ENCODE measurements at regions not wholly inside any gene's neighbourhood (a gene's known extent, or its start where the extent isn't known, plus 50 kb on each side); places are given as distances from the start of the nearest gene placed in this dataset.

DNA sequence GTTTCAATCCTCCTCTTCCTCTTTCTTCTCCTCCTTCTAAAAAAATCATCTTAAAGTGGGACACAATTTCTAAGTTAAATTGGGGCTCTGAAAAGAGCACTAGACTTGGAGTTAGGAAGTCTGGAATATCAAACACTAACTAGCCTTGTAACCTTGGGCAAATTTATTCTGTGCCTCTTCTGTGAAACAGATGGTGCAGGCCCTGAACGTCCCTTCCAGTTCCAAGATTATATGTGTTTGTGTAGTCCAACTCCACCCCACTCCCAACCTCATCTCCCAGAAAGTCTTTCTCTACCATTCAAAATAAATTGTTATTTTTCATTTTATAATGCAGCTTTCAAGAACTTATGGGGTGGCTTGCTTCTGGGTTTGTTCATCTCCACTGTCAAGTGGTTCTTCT lies 630.0 kb downstream of the LMO4 start:
- Histone ChIP-seq H3K9me2 (replicated peaks; ENCODE audit: insufficient read depth, low read length) (no peaks in the 10 kb centered on the region), H3K9me3 (ENCODE audit: low read length) (no peaks in the 10 kb centered on the region), H3K79me2 (ENCODE audit: low read length) (no peaks in the 10 kb centered on the region)

DNA sequence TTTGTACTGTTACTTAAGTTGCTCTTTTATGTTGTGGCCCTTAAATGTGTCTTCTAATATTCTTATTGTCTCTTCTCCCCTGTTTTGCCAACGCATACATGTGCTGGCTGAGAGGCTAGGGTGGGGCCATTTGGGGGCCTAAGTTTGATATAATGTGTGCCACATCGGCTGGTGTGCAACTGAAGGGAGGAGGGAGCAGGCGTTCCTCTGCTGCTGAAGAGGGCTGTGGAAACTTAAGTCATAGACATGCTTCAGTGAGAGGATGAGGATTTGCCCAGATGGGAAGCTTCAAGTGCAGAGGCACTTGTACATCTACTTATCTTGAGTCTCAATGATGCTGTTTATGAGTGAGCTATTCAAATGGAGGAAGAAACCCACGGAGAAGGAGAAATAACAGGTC lies 630.6 kb downstream of the LMO4 start:
- Histone ChIP-seq H3K4me2 (ENCODE audit: low read depth, low read length, poor library complexity, severe bottlenecking) (no peak overlapping the region), H3K27me3 (ENCODE audit: low read length) (no peaks in the 10 kb centered on the region), H2AFZ (ENCODE audit: low read length) (no peak overlapping the region), H4K20me1 (ENCODE audit: insufficient read depth, low read depth, low read length) (no peaks in the 10 kb centered on the region), H3K9me2 (replicated peaks; ENCODE audit: insufficient read depth, low read length) (no peaks in the 10 kb centered on the region), H3K9me3 (ENCODE audit: low read length) (no peaks in the 10 kb centered on the region), H3K9ac (ENCODE audit: low read length) (no peak overlapping the region), H3K79me2 (ENCODE audit: low read length) (no peaks in the 10 kb centered on the region), H3K36me3 (ENCODE audit: insufficient read depth, low read length) (no peaks in the 10 kb centered on the region), H3K4me1 (ENCODE audit: low read length) (no peaks in the 10 kb centered on the region), H3K4me3 (ENCODE audit: low read length) (no peak overlapping the region), H3K27ac (ENCODE audit: low read length) (no peak overlapping the region)
- DNase-seq: no peak

More for the DNA sequence above, 630.0 kb downstream of the LMO4 start:
- no peak overlapping the region for H3K9ac ChIP-seq (ENCODE audit: low read length)
- no peak overlapping the region for H3K4me2 ChIP-seq (ENCODE audit: low read depth, low read length, poor library complexity, severe bottlenecking)
- H3K36me3 ChIP-seq (ENCODE audit: insufficient read depth, low read length): no peaks in the 10 kb centered on the region
- no peaks in the 10 kb centered on the region for H3K4me1 ChIP-seq (ENCODE audit: low read length)
- DNase-seq: no peak
- H2AFZ ChIP-seq (ENCODE audit: low read length): no peak overlapping the region
- H4K20me1 ChIP-seq (ENCODE audit: insufficient read depth, low read depth, low read length): no peaks in the 10 kb centered on the region
- no peaks in the 10 kb centered on the region for H3K27me3 ChIP-seq (ENCODE audit: low read length)
- H3K27ac ChIP-seq (ENCODE audit: low read length): no peak overlapping the region
- H3K4me3 ChIP-seq (ENCODE audit: low read length): no peak overlapping the region

DNA sequence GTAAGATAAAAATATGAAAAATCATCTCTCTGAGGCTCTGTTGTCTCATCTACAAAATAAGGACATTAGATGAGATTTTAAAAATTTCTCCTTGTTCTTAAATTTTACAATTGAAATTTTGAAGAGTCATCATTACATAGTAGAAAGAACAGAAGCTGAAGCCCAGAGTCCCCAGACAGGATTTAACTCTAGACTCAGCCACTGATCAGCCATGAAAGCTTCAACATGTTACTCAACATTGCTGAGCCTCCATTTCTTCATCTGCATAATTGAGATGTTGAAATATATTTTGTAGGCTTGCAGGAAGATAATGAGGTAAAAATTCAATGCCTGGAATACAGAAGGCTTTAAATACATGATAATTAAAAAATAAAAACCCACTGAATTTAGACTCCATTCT lies 633.3 kb downstream of the LMO4 start:
- Histone ChIP-seq H3K4me1 (ENCODE audit: low read length) (no peaks in the 10 kb centered on the region), H4K20me1 (ENCODE audit: insufficient read depth, low read depth, low read length) (no peaks in the 10 kb centered on the region), H3K79me2 (ENCODE audit: low read length) (no peaks in the 10 kb centered on the region), H3K4me3 (ENCODE audit: low read length) (no peak overlapping the region), H3K36me3 (ENCODE audit: insufficient read depth, low read length) (no peaks in the 10 kb centered on the region), H3K27me3 (ENCODE audit: low read length) (no peaks in the 10 kb centered on the region), H3K4me2 (ENCODE audit: low read depth, low read length, poor library complexity, severe bottlenecking) (no peak overlapping the region), H2AFZ (ENCODE audit: low read length) (no peak overlapping the region), H3K9me3 (ENCODE audit: low read length) (no peaks in the 10 kb centered on the region), H3K27ac (ENCODE audit: low read length) (no peak overlapping the region), H3K9ac (ENCODE audit: low read length) (no peak overlapping the region), H3K9me2 (replicated peaks; ENCODE audit: insufficient read depth, low read length) (no peaks in the 10 kb centered on the region)
- no peak for DNase-seq

DNA sequence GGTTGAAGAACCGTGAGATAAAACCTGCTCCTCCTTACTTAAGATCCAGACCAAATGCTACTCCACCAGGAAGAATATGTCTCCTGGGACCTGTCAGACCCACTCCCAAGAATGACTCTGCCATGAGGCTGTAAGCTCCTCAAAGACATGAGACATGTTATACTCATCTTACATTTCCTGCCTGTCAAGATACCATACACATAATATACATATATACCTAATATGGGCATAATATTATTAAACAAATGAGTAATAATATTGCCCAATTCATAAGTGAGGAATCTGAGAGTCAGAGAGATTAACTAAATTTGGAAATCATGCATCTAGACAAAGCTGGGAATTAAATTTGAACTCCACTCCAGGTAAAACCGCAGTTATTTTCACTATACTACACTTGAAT lies 634.9 kb downstream of the LMO4 start:
- no peak overlapping the region for H3K27ac ChIP-seq (ENCODE audit: low read length)
- H3K27me3 ChIP-seq (ENCODE audit: low read length): no peaks in the 10 kb centered on the region
- no peaks in the 10 kb centered on the region for H3K79me2 ChIP-seq (ENCODE audit: low read length)
- no peaks in the 10 kb centered on the region for H3K36me3 ChIP-seq (ENCODE audit: insufficient read depth, low read length)
- no peaks in the 10 kb centered on the region for H3K9me3 ChIP-seq (ENCODE audit: low read length)
- no peak overlapping the region for H3K4me3 ChIP-seq (ENCODE audit: low read length)
- H3K4me2 ChIP-seq (ENCODE audit: low read depth, low read length, poor library complexity, severe bottlenecking): no peak overlapping the region
- H3K4me1 ChIP-seq (ENCODE audit: low read length): no peaks in the 10 kb centered on the region
- no peak overlapping the region for H3K9ac ChIP-seq (ENCODE audit: low read length)
- H3K9me2 ChIP-seq (replicated peaks; ENCODE audit: insufficient read depth, low read length): no peaks in the 10 kb centered on the region
- no peak for DNase-seq
- no peaks in the 10 kb centered on the region for H4K20me1 ChIP-seq (ENCODE audit: insufficient read depth, low read depth, low read length)
- H2AFZ ChIP-seq (ENCODE audit: low read length): no peak overlapping the region

DNA sequence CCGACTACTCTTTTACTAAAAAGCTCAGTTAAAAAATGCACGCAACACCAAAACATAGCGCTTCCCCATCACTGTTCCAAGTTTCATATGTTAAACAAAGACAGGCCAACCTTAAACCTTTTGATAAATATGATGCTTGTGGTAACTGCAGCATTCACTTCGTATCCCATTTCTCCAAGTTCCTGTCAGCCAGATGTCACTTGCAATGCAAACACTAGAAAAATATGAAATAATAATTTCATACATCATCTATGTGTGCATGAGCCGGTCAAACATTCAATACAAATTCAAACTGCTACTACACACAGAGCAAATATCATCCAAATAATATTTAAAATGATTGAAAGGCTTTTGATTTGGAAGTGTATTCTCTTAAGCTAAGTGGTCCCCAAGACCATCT lies 636.5 kb downstream of the LMO4 start:
- Histone ChIP-seq H3K79me2 (ENCODE audit: low read length) (no peaks in the 10 kb centered on the region), H4K20me1 (ENCODE audit: insufficient read depth, low read depth, low read length) (no peaks in the 10 kb centered on the region), H3K36me3 (ENCODE audit: insufficient read depth, low read length) (no peaks in the 10 kb centered on the region), H3K9ac (ENCODE audit: low read length) (no peak overlapping the region), H3K27me3 (ENCODE audit: low read length) (no peaks in the 10 kb centered on the region), H2AFZ (ENCODE audit: low read length) (no peak overlapping the region), H3K9me3 (ENCODE audit: low read length) (no peaks in the 10 kb centered on the region), H3K9me2 (replicated peaks; ENCODE audit: insufficient read depth, low read length) (no peaks in the 10 kb centered on the region), H3K4me2 (ENCODE audit: low read depth, low read length, poor library complexity, severe bottlenecking) (no peak overlapping the region), H3K4me1 (ENCODE audit: low read length) (no peaks in the 10 kb centered on the region), H3K27ac (ENCODE audit: low read length) (no peak overlapping the region), H3K4me3 (ENCODE audit: low read length) (no peak overlapping the region)
- DNase-seq: no peak

DNA sequence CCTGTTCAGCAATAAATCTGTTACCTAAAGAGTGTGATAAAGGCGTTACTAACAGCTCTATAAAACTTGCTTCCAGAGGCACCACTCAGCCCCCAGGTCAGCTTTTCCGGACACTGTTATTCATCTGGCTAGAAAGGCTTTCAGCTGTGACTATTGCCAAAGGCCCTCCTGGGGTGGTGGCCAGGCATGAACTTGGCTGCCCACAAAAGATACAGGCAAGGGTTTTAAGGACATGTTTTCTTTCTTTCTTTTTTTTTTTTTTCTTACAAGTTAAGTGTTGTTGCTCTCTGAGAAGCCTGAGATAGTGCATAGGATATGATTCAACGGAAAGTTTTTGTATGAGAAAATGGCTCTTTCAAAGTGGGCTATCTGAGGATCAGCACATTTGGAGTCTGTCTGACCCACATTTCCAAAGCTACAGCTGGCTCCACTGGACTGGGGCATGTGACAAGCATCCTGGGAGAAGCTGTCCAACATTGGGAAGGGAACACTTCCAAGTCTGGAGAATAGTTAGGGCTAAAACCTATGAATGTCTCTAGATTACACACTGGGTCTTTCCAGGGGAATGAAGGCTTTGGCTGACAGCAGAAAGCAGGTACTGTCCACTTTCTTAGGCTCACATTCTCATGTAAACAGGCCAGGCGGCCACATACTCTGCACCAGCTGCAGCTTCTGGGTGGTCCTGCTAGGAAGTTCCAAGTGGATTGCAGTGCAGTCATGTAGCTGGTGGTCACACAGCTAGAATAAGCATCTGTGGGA lies 639.7 kb downstream of the LMO4 start:
- Histone ChIP-seq H3K9me2 (replicated peaks; ENCODE audit: insufficient read depth, low read length) (no peaks in the 10 kb centered on the region), H3K27me3 (ENCODE audit: low read length) (no peaks in the 10 kb centered on the region), H3K36me3 (ENCODE audit: insufficient read depth, low read length) (no peaks in the 10 kb centered on the region), H3K27ac (ENCODE audit: low read length) (no peak overlapping the region), H4K20me1 (ENCODE audit: insufficient read depth, low read depth, low read length) (no peaks in the 10 kb centered on the region), H3K4me2 (ENCODE audit: low read depth, low read length, poor library complexity, severe bottlenecking) (no peak overlapping the region), H3K9me3 (ENCODE audit: low read length) (no peaks in the 10 kb centered on the region), H3K79me2 (ENCODE audit: low read length) (no peaks in the 10 kb centered on the region), H3K4me1 (ENCODE audit: low read length) (no peaks in the 10 kb centered on the region), H2AFZ (ENCODE audit: low read length) (no peak overlapping the region), H3K4me3 (ENCODE audit: low read length) (no peak overlapping the region), H3K9ac (ENCODE audit: low read length) (no peak overlapping the region)
- DNase-seq: no peak

DNA sequence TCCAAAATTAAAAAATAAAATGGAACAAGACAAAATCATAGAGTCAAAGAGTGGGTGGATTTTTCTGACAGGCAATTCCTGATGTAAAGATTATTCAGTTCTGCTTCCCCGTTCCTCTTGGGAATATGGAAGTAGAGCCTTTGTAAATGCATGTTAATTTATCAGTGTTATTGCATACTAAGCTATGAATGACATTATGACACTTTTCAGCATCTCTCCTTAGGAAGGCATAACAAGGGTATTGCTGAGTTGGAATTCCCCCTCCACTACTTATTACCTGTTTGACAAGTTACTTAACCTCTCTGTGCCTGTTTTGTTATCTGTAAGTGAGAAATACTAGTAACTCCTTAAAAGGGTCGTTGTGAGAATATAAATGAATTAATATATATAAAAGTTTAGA lies 640.4 kb downstream of the LMO4 start:
- Histone ChIP-seq H2AFZ (ENCODE audit: low read length) (no peak overlapping the region), H3K9me3 (ENCODE audit: low read length) (no peaks in the 10 kb centered on the region), H4K20me1 (ENCODE audit: insufficient read depth, low read depth, low read length) (no peaks in the 10 kb centered on the region), H3K36me3 (ENCODE audit: insufficient read depth, low read length) (no peaks in the 10 kb centered on the region), H3K9ac (ENCODE audit: low read length) (no peak overlapping the region), H3K4me2 (ENCODE audit: low read depth, low read length, poor library complexity, severe bottlenecking) (no peak overlapping the region), H3K79me2 (ENCODE audit: low read length) (no peaks in the 10 kb centered on the region), H3K9me2 (replicated peaks; ENCODE audit: insufficient read depth, low read length) (no peaks in the 10 kb centered on the region), H3K4me3 (ENCODE audit: low read length) (no peak overlapping the region), H3K27me3 (ENCODE audit: low read length) (no peaks in the 10 kb centered on the region), H3K4me1 (ENCODE audit: low read length) (no peaks in the 10 kb centered on the region), H3K27ac (ENCODE audit: low read length) (no peak overlapping the region)
- DNase-seq: no peak

DNA sequence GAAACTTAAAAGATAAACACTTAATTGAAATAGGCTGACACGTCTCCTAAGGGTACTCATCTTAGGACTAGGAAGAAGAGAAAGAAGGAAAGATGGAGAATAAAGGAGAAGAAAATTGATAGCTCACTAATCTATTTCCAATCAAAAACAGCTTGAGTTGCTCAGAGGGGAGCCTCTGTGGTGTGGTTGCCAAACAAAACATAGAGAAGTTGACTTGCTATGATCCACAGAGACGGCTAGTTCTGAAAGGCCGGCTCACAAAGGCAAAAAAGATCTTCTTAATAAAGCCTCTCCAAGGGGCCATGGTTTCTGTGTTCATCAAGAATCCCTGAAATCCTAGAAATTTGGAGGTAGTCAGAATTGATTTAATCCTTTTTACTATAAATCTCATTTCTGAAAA lies 644.1 kb downstream of the LMO4 start:
- H3K4me3 ChIP-seq (ENCODE audit: low read length): no peak overlapping the region
- H3K9me3 ChIP-seq (ENCODE audit: low read length): no peaks in the 10 kb centered on the region
- no peak overlapping the region for H2AFZ ChIP-seq (ENCODE audit: low read length)
- no peaks in the 10 kb centered on the region for H3K27me3 ChIP-seq (ENCODE audit: low read length)
- H4K20me1 ChIP-seq (ENCODE audit: insufficient read depth, low read depth, low read length): no peaks in the 10 kb centered on the region
- no peak overlapping the region for H3K27ac ChIP-seq (ENCODE audit: low read length)
- H3K4me1 ChIP-seq (ENCODE audit: low read length): no peaks in the 10 kb centered on the region
- H3K9ac ChIP-seq (ENCODE audit: low read length): no peak overlapping the region
- H3K4me2 ChIP-seq (ENCODE audit: low read depth, low read length, poor library complexity, severe bottlenecking): no peak overlapping the region
- H3K9me2 ChIP-seq (replicated peaks; ENCODE audit: insufficient read depth, low read length): no peaks in the 10 kb centered on the region
- H3K36me3 ChIP-seq (ENCODE audit: insufficient read depth, low read length): no peaks in the 10 kb centered on the region
- H3K79me2 ChIP-seq (ENCODE audit: low read length): no peaks in the 10 kb centered on the region
- DNase-seq: no peak
